ENCODE measurements at regions not wholly inside any gene's neighbourhood (a gene's known extent, or its start where the extent isn't known, plus 50 kb on each side); places are given as distances from the start of the nearest gene placed in this dataset.

- TF ChIP-seq CTCF (optimal IDR thresholded peaks at IDR 0.05 in 1 of 3, IDR thresholded peaks at IDR 0.05 in 1 of 3, conservative IDR thresholded peaks at IDR 0.05 in 1 of 3; ENCODE audit: extremely low read depth in 1 of 3, insufficient read depth in 2 of 3, low read length in 3 of 3) = no peak
- no peak for TF ChIP-seq EZH2 (IDR thresholded peaks at IDR 0.05; ENCODE audit: low read length)
Measured at GRCh38 chr14:54086767-54087166, 130.1 kb upstream of the BMP4 start.
